NOMO-1 (cell line): ENCODE measurements at regions not wholly inside any gene's neighbourhood (a gene's known extent, or its start where the extent isn't known, plus 50 kb on each side); places are given as distances from the start of the nearest gene placed in this dataset.
"Not testable (repeated sequence)": the region's sequence is repeated elsewhere in the genome, so short reads cannot be mapped to it uniquely, and the experiment has no call there.

Experiments used
- DNase-seq, 2 experiments: peaks; one replicate each; lab custom pipeline; 2025; ENCODE audit not compliant: unreplicated experiment in 2 of 2; lab: John Stamatoyannopoulos, UW

GRCh38 chr11:96506953-96507354, 117.1 kb downstream of the JRKL start:
- no peak for DNase-seq

DNA sequence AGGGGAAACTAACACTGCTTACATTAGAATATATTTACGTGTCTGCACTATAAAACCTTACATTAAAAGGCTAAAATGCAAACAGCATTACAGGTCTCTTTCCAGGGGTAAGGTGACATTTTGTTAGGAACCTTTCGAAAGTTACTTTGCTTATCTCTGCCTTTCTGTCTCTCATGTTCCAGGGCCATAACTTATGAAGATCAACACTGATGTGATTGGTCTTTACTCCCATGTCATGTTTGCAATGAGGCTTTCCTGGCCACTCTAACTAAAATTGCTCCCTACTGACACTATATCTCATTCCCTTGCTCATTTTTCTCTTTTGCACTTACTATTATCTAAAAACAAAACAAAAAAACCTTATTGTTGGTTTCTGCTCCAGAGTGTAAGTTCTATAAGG, 119.0 kb downstream of the JRKL start:
- DNase-seq, result no peak

DNA sequence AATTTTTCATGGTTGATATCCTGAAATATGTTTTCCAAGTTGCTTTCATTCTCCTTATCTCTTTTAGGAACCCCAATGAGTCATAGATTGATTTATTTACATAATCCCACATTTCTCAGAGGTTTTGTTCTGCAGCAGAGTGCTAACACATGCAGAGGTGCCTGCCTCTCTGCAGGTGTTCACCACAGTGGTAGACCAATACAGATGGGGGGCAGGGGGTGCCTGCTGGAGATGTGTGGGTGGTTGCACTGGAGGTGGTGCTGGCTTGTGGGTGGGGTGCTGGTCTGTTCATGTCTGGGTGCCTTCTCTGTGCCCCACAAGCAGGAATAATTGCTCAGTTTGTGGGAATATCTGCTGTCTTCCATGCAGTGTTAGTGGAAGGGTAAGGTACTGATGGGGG, 131.1 kb downstream of the JRKL start:
- no peak for DNase-seq

DNA sequence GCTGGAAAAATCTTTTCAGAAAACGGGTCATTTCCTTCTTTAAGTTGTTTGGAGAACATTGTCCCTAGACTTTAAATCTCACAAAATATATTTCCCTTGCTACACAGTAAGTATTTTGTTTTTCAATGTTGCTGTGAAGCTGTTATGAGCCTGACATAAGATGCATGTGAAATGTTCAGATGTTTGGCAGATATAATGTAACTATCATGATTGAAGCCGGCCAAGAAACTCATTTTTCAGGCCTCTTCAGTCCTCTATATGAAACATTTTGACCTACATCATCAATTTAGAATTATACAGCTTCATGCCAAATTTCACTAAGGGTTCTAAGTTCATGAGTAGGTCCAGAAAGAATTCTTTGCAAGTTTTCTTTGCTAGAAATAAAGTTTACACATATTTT, 133.8 kb downstream of the JRKL start:
- DNase-seq, result no peak

DNA sequence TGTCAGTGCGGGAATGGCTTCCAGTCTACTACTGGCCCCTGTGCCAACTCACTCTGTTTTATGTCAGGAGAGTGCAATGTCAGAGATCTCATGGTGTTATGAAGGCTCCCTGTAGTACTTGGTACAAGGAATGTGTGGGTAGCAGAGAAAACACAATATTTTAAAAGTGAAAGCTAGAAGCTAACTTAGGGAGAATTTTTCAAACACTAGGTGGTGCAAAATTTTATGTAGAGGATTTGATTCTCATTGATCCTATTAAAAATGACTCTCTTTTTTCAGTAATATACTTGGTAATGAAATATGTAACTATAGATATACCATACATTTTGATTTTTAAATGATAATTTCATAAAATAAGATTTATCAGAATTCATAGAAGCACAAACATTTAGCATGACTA, 134.7 kb downstream of the JRKL start:
- no peak for DNase-seq

DNA sequence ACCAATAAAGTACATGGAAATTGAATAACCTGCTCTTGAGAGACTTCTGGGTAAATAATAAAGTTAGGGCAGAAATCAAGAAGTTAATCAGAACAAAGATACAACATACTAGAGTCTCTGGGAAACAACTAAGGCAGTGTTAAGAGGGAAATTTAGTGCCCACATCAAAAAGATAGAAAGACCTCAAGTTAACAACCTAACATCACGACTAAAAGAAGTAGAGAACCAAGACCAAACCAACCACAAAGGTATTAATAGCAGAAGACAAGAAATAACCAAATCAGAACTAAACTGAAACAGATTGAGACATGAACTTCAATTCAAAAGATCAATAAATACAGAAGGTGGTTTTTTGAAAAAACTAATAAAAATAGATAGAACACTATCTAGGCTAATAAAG, 140.7 kb downstream of the JRKL start:
- DNase-seq, result no peak

DNA sequence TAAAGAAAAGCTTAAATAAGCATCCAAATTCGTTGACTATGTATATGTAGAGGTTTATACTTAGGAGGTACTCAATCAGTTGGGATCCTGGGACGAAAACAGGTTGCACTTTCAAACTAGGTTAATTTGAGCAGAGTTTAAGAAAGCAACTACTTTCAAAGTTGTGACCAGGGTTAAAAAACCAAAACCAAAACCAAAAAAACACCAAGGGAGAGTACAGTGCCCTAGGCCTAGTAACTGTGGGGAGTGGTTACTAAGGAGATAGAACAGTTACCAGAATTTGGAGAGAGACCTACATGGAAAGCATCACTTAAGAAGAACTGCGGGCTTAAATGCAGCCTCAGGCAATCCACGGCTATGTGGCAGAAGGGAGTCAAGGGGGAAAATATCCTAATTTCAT, 148.3 kb downstream of the JRKL start:
- no peak for DNase-seq

DNA sequence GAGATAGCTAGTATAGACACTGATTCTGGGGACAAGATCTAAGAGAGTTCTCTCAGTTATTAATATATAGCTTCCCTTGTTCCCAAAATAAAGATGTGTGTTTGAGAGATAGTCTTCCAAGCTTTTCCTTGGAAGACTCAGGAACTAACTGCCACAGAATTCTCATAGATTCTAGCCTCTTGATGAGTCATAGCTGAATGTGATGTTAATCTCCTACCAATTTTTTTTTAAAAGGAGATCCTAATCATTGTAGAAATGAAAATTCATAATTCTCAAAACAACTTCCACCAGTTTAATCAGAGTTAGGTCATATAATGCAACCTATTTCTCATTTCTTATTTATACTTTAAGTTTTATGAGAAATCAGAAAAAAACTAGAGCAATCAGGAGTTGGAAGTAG, 148.8 kb downstream of the JRKL start:
- no peak for DNase-seq

DNA sequence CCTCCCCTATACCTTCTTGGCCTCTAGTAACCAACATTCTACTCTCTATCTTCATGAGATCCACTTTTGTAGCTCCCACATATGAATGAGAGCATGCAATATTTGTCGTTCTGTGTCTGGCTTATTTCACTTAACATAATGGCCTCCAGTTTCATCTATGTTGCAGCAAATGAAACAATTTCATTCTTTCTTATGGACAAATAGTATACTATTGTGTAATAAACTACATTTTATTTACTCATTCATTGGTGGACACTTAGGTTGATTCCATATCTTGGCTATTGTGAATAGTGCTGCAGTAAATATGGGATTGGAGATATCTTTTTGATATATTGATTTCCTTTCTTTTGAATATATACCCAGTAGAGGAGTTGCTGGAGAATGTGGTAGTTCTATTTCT, 151.1 kb downstream of the JRKL start:
- DNase-seq, result no peak

DNA sequence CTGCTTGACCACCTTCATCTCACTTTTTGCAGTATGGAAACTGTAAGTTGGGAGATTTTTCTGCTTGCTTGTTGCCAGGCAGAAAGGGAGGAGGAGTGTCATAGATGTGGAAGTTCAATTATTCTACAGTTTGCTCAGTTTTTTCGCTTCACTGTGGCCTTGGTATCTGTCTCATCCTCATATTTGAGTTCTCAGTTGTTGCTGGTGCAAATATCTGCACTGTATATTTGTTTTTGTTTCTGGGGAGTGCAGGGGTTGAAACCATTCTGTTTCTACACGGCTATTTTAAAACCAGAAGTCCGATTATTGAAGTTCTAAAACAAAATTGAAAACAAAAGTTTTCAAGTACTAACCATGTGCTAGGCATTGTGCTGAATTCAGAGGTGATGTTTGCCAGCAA, 153.4 kb downstream of the JRKL start:
- no peak for DNase-seq

DNA sequence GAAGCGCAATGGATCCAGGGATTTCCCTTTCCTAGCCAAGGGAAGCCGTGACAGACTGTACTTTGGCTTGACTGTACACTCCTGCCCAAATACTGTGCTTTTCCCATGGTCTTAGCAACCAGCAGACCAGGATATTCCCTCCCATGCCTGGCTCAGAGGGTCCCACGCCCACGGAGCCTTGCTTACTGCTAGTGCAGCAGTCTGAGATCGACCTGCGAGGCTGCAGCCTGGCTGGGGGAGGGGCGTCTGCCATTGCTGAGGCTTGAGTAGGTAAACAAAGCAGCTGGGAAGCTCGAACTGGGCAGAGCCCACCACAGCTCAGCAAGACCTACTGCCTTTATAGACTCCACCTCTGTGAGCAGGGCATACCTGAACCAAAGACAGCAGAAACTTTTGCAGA, 155.4 kb downstream of the JRKL start:
- not testable (repeated sequence) for DNase-seq

DNA sequence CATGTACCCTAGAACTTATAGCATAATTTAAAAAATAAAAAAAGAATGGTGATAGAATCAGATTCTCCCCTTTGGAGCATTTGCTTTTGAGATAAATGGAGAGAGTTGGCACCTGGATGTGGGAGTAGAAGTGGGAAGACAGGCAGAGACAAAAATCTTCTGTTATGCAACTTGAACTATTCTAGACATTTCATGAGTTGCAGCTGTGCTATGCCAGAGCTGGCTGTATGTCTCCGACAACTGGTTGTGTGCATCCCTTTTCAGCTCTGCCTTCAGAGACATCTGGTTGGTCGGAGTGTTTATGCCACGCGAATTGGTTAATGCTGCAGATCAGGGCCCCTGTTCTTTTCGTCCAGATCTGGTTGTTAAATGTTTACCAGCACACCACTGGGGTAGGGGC, 161.3 kb downstream of the JRKL start:
- DNase-seq, result no peak

DNA sequence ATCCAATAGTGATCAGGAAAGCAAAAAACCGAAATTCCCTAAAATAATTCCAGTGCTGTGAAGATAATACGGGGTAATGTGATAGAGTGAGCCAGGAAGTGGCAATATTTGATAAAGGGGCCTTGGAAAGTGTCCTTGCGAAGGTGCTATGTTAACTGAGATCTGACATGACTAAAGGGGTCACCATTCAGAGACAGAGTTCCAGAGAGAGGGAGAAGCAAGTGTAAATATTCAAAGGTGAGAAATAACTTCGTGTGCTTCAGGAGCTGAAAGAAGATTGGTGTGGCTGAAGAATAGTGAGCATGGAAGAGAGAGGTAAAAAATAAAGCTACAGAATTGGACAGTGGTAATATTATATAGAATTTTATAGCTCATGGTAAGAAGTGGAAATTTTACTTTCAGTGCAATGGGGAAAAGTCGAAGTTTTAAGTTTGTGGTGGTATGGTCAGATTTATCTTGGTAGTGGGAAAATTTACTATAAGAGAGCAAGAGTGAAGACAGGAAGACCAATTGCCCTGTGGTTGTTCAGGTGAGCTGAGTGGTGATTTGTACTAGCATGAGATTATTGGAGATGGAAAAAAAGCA, 164.5 kb downstream of the JRKL start:
- DNase-seq, result peak in 1 of 2 experiments; percentile 42

- not testable (repeated sequence) for DNase-seq
Measured at GRCh38 chr11:96555826-96556225, 166.0 kb downstream of the JRKL start.

DNA sequence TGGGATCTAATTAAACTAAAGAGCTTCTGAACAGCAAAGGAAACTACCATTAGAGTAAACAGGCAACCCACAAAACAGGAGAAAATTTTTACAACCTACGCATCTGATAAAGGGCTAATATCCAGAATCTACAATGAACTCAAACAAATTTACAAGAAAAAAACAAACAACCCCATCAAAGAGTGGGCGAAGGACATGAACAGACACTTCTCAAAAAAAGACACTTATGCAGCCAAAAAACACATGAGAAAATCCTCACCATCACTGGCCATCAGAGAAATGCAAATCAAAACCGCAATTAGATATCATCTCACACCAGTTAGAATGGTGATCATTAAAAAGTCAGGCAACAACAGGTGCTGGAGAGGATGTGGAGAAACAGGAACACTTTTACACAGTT, 170.9 kb downstream of the JRKL start:
- DNase-seq, result not testable (repeated sequence)

DNA sequence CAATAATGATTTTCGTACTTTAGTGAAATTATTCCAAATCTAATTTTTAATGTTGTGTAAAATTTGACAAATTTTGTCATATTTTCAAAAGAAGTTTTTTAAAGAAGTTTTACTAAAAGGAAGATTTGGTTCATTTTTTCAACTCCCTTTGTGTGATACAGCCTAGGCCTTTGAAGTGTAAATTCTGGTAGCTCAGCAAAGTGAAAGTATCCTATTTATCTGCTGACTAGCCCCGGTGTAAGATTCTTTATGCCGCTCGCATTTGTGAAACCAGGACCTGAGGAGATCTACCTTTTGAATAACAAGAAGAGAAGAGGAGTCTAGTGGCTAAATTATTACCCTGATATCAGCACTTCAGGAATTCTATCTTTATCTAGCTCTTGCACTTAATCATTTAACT, 177.4 kb downstream of the JRKL start:
- DNase-seq, result peak in 1 of 2 experiments; percentile 43

DNA sequence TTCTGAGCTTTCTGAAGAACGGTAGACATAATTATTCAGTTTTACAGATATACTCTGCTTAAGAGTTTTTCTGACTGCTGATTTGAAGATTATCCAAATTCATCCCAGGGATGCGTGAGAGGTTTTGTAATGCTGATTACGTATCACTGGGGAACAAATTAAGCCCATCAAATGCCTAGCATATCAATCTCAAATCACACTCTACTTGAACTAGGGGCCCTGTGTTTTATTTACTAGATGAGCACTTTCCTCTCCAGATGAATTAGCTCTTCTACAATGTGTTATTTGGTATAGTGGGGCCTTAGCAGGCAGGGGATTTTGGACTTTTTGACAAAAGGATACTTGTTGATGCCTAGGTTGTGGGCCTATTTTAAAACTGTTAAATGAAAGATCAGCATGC, 177.9 kb downstream of the JRKL start:
- no peak for DNase-seq

- no peak for DNase-seq
Measured at GRCh38 chr11:96576383-96576782, 186.6 kb downstream of the JRKL start.

DNA sequence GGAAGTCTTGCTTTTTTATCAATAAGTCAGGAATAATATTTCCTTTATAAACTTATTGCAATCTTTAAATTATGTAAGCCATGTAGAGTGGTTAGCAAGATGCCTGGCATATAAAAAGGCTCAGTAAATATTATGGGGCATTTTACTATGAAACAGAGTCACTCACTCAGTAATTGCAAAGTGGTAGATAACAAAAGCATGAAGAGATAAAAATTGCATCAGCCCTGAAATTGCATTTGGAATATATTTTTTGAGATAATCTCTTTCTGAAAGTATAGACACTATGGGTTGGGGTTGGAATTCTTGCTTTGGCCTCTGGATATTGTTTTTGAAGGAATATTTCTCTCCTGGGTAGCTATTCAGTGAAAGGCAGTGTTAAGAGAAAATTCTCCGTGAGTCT, 188.6 kb downstream of the JRKL start:
- no peak for DNase-seq

- DNase-seq, result no peak
Measured at GRCh38 chr11:96579656-96580055, 189.8 kb downstream of the JRKL start.

- no peak for DNase-seq
Measured at GRCh38 chr11:96580476-96581040, 190.7 kb downstream of the JRKL start.

DNA sequence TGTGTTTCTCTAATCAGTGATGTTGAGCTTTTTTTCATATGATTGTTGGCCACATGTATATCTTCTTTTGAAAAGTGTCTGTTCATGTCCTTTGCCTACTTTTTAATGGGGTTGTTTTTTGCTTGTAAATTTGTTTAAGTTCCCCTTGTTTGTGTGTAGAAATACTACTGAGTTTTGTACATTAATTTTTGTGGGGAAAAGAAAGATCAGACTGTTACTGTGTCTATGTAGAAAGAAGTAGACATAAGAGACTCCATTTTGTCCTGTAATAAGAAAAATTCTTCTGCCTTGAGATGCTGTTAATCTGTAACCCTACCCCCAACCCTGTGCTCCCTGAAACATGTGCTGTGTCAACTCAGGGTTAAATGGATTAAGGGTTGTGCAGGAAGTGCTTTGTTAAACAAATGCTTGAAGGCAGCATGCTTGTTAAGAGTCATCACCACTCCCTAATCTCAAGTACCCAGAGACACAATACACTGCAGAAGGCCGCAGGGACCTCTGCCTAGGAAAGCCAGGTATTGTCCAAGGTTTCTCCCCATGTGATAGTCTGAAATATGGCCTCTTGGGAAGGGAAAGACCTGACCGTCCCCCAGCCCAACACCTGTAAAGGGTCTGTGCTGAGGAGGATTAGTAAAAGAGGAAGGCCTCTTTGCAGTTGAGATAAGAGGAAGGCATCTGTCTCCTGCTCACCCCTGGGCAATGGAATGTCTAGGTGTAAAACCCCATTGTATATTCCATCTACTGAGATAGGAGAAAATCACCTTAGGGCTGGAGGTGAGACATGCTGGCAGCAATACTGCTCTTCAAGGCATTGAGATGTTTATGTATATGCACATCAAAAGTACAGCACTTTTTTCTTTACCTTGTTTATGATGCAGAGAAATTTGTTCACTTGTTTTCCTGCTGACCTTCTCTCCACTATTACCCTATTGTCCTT, 196.4 kb downstream of the JRKL start:
- DNase-seq, result not testable (repeated sequence)
